GM18517 (cell line): ENCODE measurements at regions not wholly inside any gene's neighbourhood (a gene's known extent, or its start where the extent isn't known, plus 50 kb on each side); places are given as distances from the start of the nearest gene placed in this dataset.

Source experiments
- ATAC-seq: cut with Tn5 transposase; IDR thresholded peaks from one replicate; pipeline ENCODE4 v1.9.1; 2021; ENCODE audit warnings: mild to moderate bottlenecking, moderate library complexity; ENCODE audit not compliant: unreplicated experiment

GRCh38 chr4:30281986-30282385, 438.2 kb upstream of the PCDH7 start:
- ATAC-seq, result no peak

- ATAC-seq, result no peak
Observed at GRCh38 chr4:30283336-30283735, 436.8 kb upstream of the PCDH7 start.

- ATAC-seq, result no peak
Observed at GRCh38 chr4:30294295-30294694, 425.9 kb upstream of the PCDH7 start.

GRCh38 chr4:30295652-30296051, 424.5 kb upstream of the PCDH7 start:
- no peak for ATAC-seq

- no peak for ATAC-seq
Observed at GRCh38 chr4:30314001-30314400, 406.2 kb upstream of the PCDH7 start.

- no peak for ATAC-seq
Observed at GRCh38 chr4:30330894-30331652, 389.1 kb upstream of the PCDH7 start.

- ATAC-seq, result no peak
Observed at GRCh38 chr4:30341731-30342130, 378.4 kb upstream of the PCDH7 start.

- no peak for ATAC-seq
Observed at GRCh38 chr4:30350288-30350687, 369.9 kb upstream of the PCDH7 start.

GRCh38 chr4:30354605-30355004, 365.6 kb upstream of the PCDH7 start:
- ATAC-seq, result no peak

GRCh38 chr4:30362436-30362835, 357.7 kb upstream of the PCDH7 start:
- no peak for ATAC-seq

GRCh38 chr4:30370105-30370504, 350.1 kb upstream of the PCDH7 start:
- no peak for ATAC-seq

- peak; percentile 81 for ATAC-seq
Observed at GRCh38 chr4:30380404-30380998, 339.7 kb upstream of the PCDH7 start.

GRCh38 chr4:30385650-30386049, 334.5 kb upstream of the PCDH7 start:
- ATAC-seq, result no peak

- ATAC-seq, result no peak
Observed at GRCh38 chr4:30386266-30386895, 333.8 kb upstream of the PCDH7 start.

GRCh38 chr4:30395902-30396301, 324.3 kb upstream of the PCDH7 start:
- no peak for ATAC-seq

GRCh38 chr4:30396772-30397475, 323.2 kb upstream of the PCDH7 start:
- no peak for ATAC-seq

GRCh38 chr4:30399476-30399875, 320.7 kb upstream of the PCDH7 start:
- ATAC-seq, result no peak

GRCh38 chr4:30402276-30402675, 317.9 kb upstream of the PCDH7 start:
- no peak for ATAC-seq

- ATAC-seq, result no peak
Observed at GRCh38 chr4:30413915-30414314, 306.3 kb upstream of the PCDH7 start.

GRCh38 chr4:30416547-30416946, 303.6 kb upstream of the PCDH7 start:
- no peak for ATAC-seq

- ATAC-seq, result no peak
Observed at GRCh38 chr4:30427932-30428331, 292.2 kb upstream of the PCDH7 start.
